ENCODE measurements at regions not wholly inside any gene's neighbourhood (a gene's known extent, or its start where the extent isn't known, plus 50 kb on each side); places are given as distances from the start of the nearest gene placed in this dataset.
"Not testable (repeated sequence)": the region's sequence is repeated elsewhere in the genome, so short reads cannot be mapped to it uniquely, and the experiment has no call there.

DNA sequence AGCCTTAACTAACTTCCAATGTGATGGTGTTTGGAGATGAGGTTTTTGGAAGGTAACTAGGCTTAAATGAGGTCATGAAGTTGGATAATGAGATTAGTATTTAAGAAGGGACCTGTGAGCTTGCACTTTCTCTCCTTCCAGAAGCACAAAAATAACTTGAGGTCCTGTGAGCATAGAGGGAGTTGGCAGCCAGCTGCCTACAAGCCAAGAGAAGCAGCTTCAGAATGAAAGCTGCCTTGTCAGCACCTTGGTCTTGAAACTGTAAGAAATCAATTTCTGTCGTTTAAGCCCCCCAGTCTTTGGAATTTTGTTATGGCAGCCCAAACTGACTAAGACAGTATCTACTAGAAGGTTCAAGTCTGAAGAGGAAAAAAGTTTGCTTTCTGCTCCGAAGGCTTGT is 280.2 kb upstream of the GALNTL6 start:
- DNase-seq (ENCODE audit: low read depth in 2 of 2) = no peak

DNA sequence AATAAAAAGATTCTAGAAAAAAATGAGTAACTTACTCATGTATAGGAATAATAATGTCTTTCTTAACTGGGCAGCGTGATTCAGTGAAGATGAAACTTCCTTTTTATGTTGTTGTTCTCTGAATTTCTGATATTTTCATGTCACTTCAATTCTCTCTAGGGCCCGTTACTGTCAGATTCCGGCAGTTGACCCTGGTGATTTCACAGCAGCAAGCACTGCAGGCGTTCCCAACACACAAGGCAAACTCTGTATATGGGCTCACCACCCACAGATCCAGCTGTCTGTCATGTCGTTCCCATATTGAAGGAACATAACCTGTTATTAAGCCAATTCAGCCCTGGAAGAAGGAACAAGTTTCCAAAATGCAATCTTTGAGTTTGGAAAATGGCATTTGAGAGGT is 288.3 kb upstream of the GALNTL6 start:
- DNase-seq (ENCODE audit: low read depth in 2 of 2) = no peak

DNA sequence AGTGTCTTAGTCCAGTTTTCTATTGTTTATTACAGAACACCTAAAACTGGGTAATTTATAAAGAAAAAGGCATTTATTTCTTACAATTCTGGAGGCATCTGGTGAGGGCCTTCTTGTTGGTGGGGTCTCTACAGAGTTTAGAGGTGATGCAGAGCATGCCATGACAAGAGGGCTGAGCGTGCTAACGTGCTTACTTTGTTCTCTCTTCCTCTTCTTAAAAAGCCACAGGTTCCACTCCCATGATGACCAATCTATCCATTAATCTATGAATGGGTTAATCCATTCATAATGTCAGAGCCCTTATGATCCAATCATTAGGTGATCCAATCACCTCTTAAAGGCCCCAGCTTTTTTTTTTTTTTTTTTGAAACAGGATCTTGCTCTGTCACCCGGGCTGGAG is 291.5 kb upstream of the GALNTL6 start:
- DNase-seq (ENCODE audit: low read depth in 2 of 2) = no peak

DNA sequence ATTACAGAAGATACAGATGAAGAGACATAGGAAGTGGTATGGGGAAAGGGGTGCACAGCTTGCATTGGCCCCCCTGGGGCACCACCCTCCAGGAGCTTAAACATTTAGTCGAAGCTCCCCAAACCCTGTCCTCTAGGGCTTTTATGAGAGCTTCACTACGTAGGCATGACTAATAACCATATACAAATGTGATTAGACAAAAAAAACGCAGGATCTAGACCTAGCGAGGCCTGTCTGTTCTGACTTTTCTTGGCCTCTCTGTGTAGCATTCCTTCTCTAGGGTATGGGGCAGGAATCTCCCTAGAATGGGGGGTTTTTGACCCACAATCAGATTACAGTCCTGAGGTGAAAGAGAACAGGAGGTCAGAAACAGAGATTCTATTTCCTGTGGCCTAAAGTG is 293.7 kb upstream of the GALNTL6 start:
- no peak for DNase-seq (ENCODE audit: low read depth in 2 of 2)

DNA sequence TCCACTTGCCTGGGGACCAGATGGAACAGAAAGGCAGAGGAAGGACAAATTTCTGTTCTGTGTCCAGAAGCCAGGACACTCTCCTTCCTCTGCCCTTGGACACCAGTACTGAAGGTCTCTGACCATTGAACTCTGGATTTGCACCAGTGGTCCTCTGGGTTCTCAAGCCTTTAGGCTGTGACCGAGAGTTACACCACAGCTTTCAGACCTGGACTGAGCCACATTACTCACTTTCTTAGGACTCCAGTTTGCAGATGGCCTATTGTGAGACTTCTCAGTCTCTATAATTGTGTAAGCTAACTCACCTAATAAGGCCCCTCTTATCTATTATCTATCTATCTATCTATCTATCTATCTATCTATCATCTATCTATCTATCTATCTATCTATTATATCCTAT is 295.3 kb upstream of the GALNTL6 start:
- DNase-seq (ENCODE audit: low read depth in 2 of 2) = no peak

DNA sequence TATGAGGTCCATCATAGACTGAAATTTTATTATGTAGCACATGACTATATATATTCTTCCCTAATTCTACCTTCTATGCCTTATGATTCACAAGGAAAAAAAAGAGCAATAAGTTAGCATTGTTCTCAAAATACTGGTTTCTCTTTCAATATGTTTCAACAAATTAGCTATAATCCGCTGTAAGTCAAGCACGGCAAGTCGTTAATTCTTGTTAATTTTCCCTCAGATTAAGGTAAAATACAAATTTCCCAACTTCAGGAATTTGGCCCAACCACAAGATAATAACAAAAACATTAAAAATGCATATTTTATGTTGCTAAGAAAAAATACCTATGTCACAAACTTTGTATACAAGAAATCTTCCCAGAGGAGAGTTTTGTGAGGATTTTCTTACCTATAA is 296.5 kb upstream of the GALNTL6 start:
- DNase-seq (ENCODE audit: low read depth in 2 of 2) = no peak

DNA sequence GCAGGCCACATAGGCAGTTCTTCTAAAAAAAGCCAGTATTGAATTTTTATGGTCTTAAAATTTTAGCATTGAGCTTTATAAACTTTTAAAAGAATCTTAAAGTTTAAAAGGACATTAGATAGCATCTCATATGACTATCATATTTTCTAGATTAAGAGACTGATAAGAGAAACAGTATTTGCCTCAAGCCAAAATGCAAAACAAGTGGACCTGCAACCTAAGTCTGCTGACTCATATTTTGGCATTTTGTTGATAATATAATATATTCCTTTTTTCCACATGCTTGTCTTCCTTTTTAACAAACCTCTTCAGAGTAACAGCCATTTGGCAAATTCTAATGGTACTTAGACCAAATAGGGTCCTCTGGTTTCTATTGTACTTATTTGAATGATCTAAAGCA is 328.5 kb upstream of the GALNTL6 start:
- no peak for DNase-seq (ENCODE audit: low read depth in 2 of 2)

DNA sequence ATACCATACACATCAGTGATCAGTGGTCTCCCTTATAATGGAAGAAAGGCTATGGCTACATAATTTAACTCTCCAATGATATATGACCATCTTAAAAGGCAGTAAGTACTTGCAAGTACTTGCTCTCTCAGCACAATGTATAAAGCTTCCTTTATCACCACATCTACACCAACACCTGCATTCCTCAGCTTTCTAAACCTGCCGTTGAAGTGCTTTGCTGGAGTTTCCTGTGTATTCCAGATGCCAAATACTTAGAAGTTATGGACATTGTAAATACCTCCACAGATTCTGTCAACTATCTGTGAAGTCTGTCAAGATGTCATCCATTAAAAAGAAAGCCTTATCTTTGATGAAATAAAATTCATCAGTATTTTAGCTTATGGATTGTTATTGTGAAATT is 335.0 kb upstream of the GALNTL6 start:
- DNase-seq (ENCODE audit: low read depth in 2 of 2) = no peak

DNA sequence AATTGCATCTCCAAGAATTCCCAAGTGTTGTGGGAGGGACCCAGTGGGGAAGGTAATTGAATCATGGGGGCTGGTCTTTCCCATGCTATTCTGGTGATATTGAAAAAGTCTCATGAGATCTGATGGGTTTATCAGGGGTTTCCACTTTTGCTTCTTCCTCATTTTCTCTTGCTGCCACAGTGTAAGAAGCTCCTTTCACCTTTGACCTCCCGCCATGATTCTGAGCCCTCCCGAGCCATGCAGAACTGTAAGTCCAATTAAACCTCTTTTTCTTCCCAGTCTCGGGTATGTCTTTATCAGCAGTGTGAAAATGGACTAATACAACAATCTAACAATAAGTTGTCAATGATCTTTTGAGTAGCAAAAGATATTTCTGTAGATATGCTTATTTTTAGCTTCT is 338.1 kb upstream of the GALNTL6 start:
- DNase-seq (ENCODE audit: low read depth in 2 of 2) = not testable (repeated sequence)

DNA sequence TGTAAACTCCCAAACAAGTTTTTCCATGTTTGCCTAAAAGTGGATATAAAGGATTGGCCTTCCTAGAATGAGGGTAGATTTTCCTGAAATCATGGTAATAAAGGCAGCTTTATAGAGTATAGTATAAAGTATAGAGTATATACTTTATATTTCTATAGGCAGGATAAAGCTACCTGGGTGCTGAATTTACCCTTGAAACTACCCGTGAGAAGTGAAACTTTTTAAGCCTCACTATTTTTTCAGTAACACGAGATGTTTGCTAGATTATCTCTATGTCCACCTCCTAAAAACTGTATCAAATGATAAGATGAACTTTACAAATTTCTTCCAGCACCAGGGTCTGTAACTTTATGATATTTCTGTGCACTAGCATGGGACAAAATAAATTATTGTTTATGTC is 340.0 kb upstream of the GALNTL6 start:
- DNase-seq (ENCODE audit: low read depth in 2 of 2) = no peak

DNA sequence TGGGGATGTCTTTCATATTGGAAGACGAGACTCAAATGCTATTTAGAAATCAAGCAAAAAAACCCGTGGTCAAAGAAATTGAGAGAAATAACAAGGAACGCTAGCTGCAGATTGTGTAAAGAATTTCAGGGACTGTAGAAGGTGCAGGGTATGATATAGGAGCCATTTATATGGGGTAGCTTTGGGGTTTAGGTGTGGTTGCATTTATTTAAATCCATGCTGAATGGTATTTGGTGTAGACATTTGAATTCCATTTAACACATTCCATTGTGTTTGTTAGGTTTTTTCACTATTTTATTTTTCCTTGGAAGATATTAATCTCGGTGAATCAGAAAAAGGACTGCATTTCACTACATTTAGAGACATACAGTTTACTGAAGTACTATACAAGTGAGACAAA is 341.0 kb upstream of the GALNTL6 start:
- DNase-seq (ENCODE audit: low read depth in 2 of 2) = no peak

DNA sequence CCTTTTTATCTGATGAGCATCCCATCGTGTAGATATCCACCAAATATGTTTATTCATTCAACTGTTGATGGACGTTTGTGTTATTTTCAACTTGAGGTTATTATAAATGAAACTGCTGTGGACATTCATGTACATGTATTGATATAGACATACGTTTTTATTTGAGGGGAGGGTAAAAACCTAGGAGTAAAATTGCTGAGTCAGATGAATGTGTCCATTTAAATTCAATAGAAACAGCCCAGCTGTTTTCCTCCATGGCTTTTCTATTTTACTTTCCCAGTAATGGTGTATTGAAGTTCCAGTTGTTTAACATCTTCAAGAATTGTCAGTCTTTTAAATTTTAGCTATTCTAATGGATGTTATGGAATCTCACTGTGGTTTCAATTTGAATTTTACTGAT is 348.7 kb upstream of the GALNTL6 start:
- DNase-seq (ENCODE audit: low read depth in 2 of 2) = no peak

DNA sequence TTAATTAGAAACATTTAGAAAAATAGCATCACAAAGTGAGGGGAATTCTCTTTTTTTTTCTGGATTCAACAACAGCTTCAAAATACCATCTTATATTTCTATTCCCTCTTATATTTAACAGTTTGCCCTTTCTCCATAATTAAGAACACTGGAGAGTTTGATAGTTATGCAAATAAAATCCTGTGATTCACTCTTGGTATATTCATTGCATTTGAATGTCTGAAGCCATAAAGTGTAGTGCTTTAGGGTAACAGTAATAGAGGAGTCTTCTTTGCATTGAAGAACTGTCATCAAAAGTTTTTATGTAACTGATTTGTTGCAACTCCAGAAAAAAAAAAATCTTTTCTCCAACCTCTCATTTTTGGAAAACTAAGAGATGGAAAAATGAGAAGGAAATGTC is 352.0 kb upstream of the GALNTL6 start:
- DNase-seq (ENCODE audit: low read depth in 2 of 2) = no peak

DNA sequence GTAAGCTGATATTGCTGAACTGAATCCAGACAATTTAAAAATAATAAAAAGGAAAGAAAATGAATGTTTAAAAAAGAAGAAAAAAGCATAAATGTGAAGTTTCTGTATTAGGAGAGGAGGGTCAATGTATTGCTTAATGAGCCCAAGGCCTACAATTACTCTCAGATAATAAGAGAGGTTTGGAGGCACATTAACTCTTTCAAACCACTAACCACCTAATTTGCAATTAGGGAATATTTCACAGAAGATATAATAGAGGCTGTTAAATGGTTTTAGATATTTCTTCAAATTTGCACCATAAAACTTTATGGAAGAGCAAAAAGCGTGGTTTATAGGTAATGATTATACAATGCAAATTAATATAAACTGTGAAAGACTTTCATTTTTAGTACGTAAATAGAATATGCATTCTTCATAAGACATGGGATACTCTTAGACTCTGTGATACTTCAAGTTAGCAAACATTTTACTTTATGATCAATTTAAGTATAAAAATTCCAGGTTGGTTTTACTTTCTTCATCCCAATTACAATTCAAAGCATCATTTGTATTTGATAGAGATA is 364.2 kb upstream of the GALNTL6 start:
- DNase-seq (ENCODE audit: low read depth in 2 of 2) = no peak

DNA sequence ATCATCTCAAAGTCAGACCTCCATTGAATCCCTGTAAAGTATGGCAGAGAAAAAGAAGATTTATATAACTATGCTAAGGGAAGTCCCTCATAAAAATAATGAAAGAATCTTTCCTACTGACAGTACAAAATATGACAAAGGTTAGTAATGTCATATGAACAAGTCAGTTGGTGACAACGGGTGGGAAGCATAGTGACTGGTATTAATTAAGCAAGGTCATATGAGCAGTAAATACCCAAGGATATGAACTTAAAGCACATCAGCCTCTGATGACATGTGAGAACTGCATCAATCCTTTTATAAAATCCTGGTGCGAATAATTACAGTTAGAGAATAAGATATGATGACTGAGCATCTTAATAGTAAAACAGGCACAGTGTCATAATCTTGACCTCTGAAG is 364.8 kb upstream of the GALNTL6 start:
- DNase-seq (ENCODE audit: low read depth in 2 of 2) = no peak

DNA sequence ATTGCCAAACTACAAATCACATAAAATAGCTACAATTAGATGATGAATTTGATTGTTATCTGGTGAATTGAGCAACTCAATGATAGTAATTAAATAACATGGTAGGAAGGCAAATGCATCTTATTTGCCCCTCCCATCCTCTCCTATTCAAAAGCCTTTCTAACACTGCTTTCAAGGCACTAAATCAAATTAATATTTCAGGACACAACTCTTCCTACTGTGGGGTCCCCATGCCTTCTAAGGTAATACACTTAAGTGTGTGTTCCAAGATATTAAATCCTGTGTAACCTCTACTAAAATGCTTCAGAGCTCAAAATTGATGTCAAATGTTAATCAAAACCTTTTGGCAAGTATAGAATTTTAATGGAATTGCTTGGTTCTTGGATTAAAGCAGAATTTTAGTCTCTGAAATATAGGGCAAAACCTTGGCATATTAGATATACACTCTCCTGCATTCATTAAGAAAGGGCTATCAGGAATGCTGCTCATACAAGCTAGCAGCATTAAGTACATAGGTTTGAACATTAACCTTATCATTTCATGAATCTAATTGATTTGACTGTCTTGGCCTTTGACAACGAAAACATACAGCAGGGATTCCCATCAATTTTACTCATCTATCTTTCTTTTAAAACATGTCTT is 371.8 kb upstream of the GALNTL6 start:
- DNase-seq (ENCODE audit: low read depth in 2 of 2) = no peak

DNA sequence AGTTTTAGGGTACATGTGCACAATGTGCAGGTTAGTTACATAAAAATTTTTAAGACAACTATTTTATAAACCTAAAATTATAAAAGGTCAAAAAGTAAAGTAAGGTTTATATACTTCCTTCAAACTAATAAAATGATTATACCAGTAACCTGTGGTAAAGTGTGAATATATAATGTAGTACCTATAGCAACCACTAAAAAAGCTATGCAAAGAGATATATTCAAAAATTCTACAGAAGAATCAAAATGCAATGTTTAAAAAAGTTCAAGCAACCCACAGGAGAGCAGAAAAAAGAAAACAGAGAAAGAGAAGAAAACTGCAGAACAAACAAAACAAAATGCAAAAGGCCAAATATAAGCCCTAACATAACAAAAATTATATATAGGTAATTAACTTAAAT is 379.5 kb upstream of the GALNTL6 start:
- DNase-seq (ENCODE audit: low read depth in 2 of 2) = no peak

DNA sequence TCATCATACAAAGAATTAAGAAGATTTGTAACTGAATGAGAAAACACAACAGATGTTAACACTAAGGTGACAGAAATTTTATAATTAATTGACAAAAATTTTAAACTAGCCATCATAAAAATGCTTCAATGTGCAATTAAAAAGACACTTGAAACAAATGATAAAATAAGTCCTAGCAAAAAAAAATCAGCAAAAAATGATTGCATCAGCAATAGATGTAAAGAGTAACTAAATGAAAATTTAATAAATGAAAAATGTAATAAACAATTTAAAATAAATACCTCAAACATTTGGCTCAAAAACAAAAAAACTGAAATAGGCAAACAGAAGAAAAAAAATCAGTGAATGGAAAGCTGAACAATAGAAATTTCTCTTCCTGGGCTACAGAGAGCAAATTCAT is 380.7 kb upstream of the GALNTL6 start:
- DNase-seq (ENCODE audit: low read depth in 2 of 2) = no peak

DNA sequence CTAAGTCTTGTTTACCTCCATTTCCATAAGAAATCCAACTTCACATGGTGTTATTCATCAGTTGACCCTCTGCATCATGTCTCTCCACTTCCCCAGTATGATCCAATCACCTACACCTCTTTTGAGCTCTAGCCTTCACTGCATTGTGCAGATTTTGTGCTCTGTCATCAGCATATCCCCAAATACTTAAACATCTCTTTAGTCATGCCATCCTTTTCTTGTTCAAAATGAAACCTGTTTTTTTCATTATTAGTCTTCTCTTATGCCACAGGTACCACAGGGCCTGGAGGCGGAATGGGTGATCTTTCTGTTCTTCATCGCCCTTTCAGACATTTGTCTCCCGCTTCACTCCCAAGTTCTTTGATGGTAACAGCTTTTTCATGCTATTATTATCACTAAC is 382.7 kb upstream of the GALNTL6 start:
- no peak for DNase-seq (ENCODE audit: low read depth in 2 of 2)

DNA sequence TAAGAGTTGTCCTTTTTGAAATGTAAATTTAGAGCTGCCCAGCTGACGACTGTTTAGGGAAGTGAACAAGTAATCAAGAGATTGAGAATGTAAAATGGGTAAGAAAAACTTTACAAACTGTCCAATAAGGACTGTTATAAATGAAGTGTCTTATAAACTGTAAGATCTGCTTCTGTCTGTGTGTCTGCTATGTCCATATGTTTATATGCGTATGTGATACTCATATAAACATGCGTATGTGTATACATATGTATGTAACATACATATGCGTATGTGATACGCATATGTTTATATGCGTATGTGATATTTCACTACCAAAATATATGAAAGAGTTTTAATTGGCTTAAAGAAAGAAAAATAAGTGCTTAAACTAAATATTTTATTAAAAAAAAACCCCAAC is 416.0 kb upstream of the GALNTL6 start:
- DNase-seq (ENCODE audit: low read depth in 2 of 2) = no peak

DNA sequence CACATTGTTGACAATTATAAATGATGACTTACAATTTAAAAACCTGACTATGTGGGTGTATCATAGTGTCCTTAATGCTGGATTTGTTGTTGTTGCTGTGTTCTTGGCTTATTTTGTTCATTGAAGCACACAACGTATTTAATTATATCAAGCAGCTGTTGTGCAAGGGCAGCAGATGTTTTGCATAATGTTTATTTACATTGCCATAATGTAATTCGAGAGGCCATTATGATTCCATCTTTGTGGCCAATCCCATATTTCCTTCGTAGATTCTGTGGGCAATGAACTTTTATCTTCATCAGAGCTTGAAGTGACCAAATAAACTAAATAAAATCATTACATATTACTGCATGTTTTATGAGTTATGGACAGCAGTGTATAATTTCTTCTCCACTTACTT is 422.6 kb upstream of the GALNTL6 start:
- DNase-seq (ENCODE audit: low read depth in 2 of 2) = no peak

DNA sequence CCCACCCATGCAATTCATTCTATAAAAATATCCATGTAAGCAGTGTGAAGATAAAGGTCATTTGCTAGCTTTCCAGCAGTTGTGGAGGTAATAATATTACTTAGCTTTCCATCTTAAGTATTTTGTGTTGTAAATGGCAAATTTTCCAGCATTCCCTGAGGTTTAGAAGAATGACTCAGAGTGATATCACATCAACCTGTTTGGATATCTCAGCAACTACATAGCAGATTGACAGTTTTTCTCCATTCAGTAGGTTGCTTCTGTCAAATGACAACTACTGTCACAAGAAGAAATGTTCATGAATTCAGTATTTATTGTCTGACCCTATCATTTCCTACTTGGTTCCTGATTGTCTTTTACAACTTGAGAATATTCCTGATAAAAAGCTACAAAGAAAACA is 434.9 kb upstream of the GALNTL6 start:
- no peak for DNase-seq (ENCODE audit: low read depth in 2 of 2)

DNA sequence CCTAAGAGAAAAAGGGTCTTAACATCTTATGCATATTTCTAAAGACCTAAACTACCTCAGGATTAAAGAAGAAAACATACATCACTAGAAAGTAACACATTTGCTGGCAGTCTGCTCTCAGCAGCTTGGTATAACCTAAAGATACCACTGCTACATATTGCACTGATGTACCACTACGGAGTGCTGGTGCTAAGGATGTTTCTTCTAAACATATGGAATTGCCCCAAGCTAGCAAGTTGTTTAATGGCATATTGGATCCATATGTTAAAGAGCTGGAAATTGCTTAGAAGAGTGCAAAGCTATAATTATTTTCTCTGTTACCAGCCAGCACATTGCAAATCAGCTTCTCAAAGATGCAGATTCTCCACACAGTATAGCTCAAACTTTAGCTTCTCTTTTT is 436.5 kb upstream of the GALNTL6 start:
- DNase-seq (ENCODE audit: low read depth in 2 of 2) = no peak

DNA sequence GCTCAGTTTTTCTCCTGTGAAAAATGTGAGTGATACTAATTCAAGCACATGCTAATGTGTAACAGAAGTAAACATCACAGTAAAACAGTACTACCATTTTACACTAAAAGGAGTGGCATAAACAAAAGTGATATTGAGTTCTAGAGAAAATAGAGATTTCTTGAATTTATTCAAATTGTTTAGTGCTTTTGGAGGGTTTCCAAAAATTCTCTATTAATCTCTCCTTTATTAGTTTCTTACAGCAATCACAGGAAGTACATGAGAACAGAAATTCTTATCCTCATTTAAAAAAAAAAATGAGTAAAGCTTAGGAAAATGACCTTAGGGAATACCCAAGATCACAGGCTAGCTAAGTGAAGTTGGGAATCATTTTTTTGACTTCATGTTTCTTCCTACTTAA is 459.7 kb upstream of the GALNTL6 start:
- DNase-seq (ENCODE audit: low read depth in 2 of 2) = no peak

Data from dermis microvascular lymphatic vessel endothelial cell (primary cell).